Peyer's patch (tissue), 4 donors: ENCODE measurements at regions not wholly inside any gene's neighbourhood (a gene's known extent, or its start where the extent isn't known, plus 50 kb on each side); places are given as distances from the start of the nearest gene placed in this dataset.

ENCODE experiments used
- POLR2A ChIP-seq, 2 donors: fragments of 450-650 bp; IDR thresholded peaks; one replicate each; pipeline ENCODE4 v1.5.1; 2017; ENCODE audit warnings: antibody characterized with exemption in 2 of 2, mild to moderate bottlenecking in 2 of 2, moderate library complexity in 2 of 2
- TF ChIP-seq, protein P1 (sequence below), 6 experiments: fragments of 450-650 bp in 4 of 6; fragments of 200-600 bp in 2 of 6; sonication (generic) in 1 of 6; IDR thresholded peaks; one replicate each; pipeline ENCODE4 v1.5.1; 2017 to 2019; ENCODE audit warnings: antibody characterized with exemption in 6 of 6, mild to moderate bottlenecking in 3 of 6, moderate library complexity in 1 of 6

DNA sequence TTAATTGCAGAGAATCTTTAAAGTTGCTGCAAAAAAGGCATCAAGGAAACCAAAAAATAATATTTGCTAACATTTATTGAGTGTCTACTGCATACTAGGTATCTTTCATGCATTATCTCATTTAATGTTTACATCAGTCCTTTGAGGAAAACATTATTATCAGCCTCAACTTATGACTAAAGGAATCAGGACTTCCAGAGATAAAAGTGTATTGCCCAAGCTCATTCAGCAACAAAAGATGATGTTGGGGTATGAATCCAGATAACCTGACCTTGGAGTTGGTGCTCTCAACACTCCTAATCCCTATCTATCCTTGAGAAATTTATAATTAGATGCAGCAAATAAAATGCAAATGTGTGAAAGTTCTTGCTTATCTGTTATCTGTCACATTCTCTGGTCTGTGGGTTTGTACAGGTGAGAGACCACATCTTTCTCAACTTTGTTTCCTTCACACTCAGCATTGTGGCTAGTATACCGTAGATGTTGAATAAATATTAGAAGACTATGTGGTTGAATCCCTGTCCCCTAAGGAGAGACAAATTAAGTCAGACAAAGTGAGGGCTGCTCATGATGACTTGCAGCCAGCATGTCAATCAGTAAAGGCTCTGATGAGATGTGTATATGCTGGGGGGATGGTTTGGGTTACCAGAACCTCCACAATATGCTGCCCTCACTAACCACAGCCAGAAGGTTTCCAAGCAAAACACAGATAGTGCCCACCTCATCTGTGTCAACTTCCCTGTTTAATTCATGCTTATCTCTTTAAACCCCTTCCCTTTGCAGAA lies 82.6 kb downstream of the NOG start:
- TF ChIP-seq, protein P1, sequence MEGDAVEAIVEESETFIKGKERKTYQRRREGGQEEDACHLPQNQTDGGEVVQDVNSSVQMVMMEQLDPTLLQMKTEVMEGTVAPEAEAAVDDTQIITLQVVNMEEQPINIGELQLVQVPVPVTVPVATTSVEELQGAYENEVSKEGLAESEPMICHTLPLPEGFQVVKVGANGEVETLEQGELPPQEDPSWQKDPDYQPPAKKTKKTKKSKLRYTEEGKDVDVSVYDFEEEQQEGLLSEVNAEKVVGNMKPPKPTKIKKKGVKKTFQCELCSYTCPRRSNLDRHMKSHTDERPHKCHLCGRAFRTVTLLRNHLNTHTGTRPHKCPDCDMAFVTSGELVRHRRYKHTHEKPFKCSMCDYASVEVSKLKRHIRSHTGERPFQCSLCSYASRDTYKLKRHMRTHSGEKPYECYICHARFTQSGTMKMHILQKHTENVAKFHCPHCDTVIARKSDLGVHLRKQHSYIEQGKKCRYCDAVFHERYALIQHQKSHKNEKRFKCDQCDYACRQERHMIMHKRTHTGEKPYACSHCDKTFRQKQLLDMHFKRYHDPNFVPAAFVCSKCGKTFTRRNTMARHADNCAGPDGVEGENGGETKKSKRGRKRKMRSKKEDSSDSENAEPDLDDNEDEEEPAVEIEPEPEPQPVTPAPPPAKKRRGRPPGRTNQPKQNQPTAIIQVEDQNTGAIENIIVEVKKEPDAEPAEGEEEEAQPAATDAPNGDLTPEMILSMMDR (IDR thresholded peaks at IDR 0.05): no peak
- no peak for TF ChIP-seq POLR2A (IDR thresholded peaks at IDR 0.05)
